ENCODE measurements at regions not wholly inside any gene's neighbourhood (a gene's known extent, or its start where the extent isn't known, plus 50 kb on each side); places are given as distances from the start of the nearest gene placed in this dataset.
"Not testable (repeated sequence)": the region's sequence is repeated elsewhere in the genome, so short reads cannot be mapped to it uniquely, and the experiment has no call there.

- FAIRE-seq (no peak), DNase-seq (no peak)
- Histone ChIP-seq H3K9me3 (ENCODE audit: control insufficient read depth in 2 of 2, insufficient read depth in 1 of 2, low read depth in 1 of 2, low read length in 1 of 2) (no peaks in the 10 kb centered on the region), H3K4me3 (ENCODE audit: low read depth in 1 of 3, low read length in 3 of 3) (no peak overlapping the region), H3K4me1 (ENCODE audit: control insufficient read depth in 3 of 3, insufficient read depth in 2 of 3, low read depth in 1 of 3, low read length in 2 of 3) (no peaks in the 10 kb centered on the region), H3K27ac (ENCODE audit: low read depth in 1 of 3, low read length in 2 of 3) (no peak overlapping the region), H3K27me3 (ENCODE audit: control insufficient read depth in 3 of 3, insufficient read depth in 3 of 3, low read length in 3 of 3) (peaks cover 0 to 2% (median 0%) of the 10 kb centered on the region in 3 donors), H3K36me3 (ENCODE audit: control insufficient read depth in 3 of 3, insufficient read depth in 2 of 3, low read depth in 1 of 3, low read length in 3 of 3) (no peaks in the 10 kb centered on the region)
- WGBS, 3 donors = 49 to 74% (median 57%) methylated on average over 3 of the region's 3 CpGs
Observed at GRCh38 chr3:75300606-75301005, 363.5 kb upstream of the FRG2C start.

- H3K27me3 ChIP-seq (ENCODE audit: control insufficient read depth in 3 of 3, insufficient read depth in 3 of 3, low read length in 3 of 3); DNase-seq; H3K9me3 ChIP-seq (ENCODE audit: control insufficient read depth in 2 of 2, insufficient read depth in 1 of 2, low read depth in 1 of 2, low read length in 1 of 2); H3K4me1 ChIP-seq (ENCODE audit: control insufficient read depth in 3 of 3, insufficient read depth in 2 of 3, low read depth in 1 of 3, low read length in 2 of 3); FAIRE-seq; H3K27ac ChIP-seq (ENCODE audit: low read depth in 1 of 3, low read length in 2 of 3); H3K36me3 ChIP-seq (ENCODE audit: control insufficient read depth in 3 of 3, insufficient read depth in 2 of 3, low read depth in 1 of 3, low read length in 3 of 3); H3K4me3 ChIP-seq (ENCODE audit: low read depth in 1 of 3, low read length in 3 of 3): not testable (repeated sequence)
- 34 to 55% (median 44%) methylated on average over 1 of the region's 1 CpG for WGBS, 3 donors
Observed at GRCh38 chr3:75301050-75301449, 363.1 kb upstream of the FRG2C start.

GRCh38 chr3:75303741-75304140 is 360.4 kb upstream of the FRG2C start:
- FAIRE-seq = no peak
- Histone ChIP-seq H3K27ac (ENCODE audit: low read depth in 1 of 3, low read length in 2 of 3) (peak overlapping the region in 1 of 3 donors; percentile 1), H3K4me3 (ENCODE audit: low read depth in 1 of 3, low read length in 3 of 3) (no peak overlapping the region), H3K9me3 (ENCODE audit: control insufficient read depth in 2 of 2, insufficient read depth in 1 of 2, low read depth in 1 of 2, low read length in 1 of 2) (no peaks in the 10 kb centered on the region), H3K36me3 (ENCODE audit: control insufficient read depth in 3 of 3, insufficient read depth in 2 of 3, low read depth in 1 of 3, low read length in 3 of 3) (no peaks in the 10 kb centered on the region), H3K4me1 (ENCODE audit: control insufficient read depth in 3 of 3, insufficient read depth in 2 of 3, low read depth in 1 of 3, low read length in 2 of 3) (no peaks in the 10 kb centered on the region), H3K27me3 (ENCODE audit: control insufficient read depth in 3 of 3, insufficient read depth in 3 of 3, low read length in 3 of 3) (no peaks in the 10 kb centered on the region)
- no peak for DNase-seq
- WGBS, 3 donors = 46 to 53% (median 51%) methylated on average over 5 of the region's 5 CpGs

GRCh38 chr3:75305901-75306300 is 358.2 kb upstream of the FRG2C start:
- 87 to 95% (median 91%) methylated on average over 4 of the region's 4 CpGs for WGBS, 3 donors
- Histone ChIP-seq H3K4me1 (ENCODE audit: control insufficient read depth in 3 of 3, insufficient read depth in 2 of 3, low read depth in 1 of 3, low read length in 2 of 3) (no peaks in the 10 kb centered on the region), H3K9me3 (ENCODE audit: control insufficient read depth in 2 of 2, insufficient read depth in 1 of 2, low read depth in 1 of 2, low read length in 1 of 2) (no peaks in the 10 kb centered on the region), H3K27me3 (ENCODE audit: control insufficient read depth in 3 of 3, insufficient read depth in 3 of 3, low read length in 3 of 3) (no peaks in the 10 kb centered on the region), H3K36me3 (ENCODE audit: control insufficient read depth in 3 of 3, insufficient read depth in 2 of 3, low read depth in 1 of 3, low read length in 3 of 3) (no peaks in the 10 kb centered on the region), H3K27ac (ENCODE audit: low read depth in 1 of 3, low read length in 2 of 3) (no peak overlapping the region), H3K4me3 (ENCODE audit: low read depth in 1 of 3, low read length in 3 of 3) (no peak overlapping the region)
- DNase-seq (no peak), FAIRE-seq (no peak)

GRCh38 chr3:75311306-75311705 is 352.8 kb upstream of the FRG2C start:
- not testable (repeated sequence) for H3K4me1 ChIP-seq (ENCODE audit: control insufficient read depth in 3 of 3, insufficient read depth in 2 of 3, low read depth in 1 of 3, low read length in 2 of 3); H3K27me3 ChIP-seq (ENCODE audit: control insufficient read depth in 3 of 3, insufficient read depth in 3 of 3, low read length in 3 of 3); H3K27ac ChIP-seq (ENCODE audit: low read depth in 1 of 3, low read length in 2 of 3); H3K9me3 ChIP-seq (ENCODE audit: control insufficient read depth in 2 of 2, insufficient read depth in 1 of 2, low read depth in 1 of 2, low read length in 1 of 2); H3K36me3 ChIP-seq (ENCODE audit: control insufficient read depth in 3 of 3, insufficient read depth in 2 of 3, low read depth in 1 of 3, low read length in 3 of 3); DNase-seq; H3K4me3 ChIP-seq (ENCODE audit: low read depth in 1 of 3, low read length in 3 of 3); FAIRE-seq
- 91 to 94% (median 92%) methylated on average over 3 of the region's 3 CpGs for WGBS, 3 donors

GRCh38 chr3:75312469-75312868 is 351.7 kb upstream of the FRG2C start:
- not testable (repeated sequence) for H3K27me3 ChIP-seq (ENCODE audit: control insufficient read depth in 3 of 3, insufficient read depth in 3 of 3, low read length in 3 of 3); FAIRE-seq; H3K9me3 ChIP-seq (ENCODE audit: control insufficient read depth in 2 of 2, insufficient read depth in 1 of 2, low read depth in 1 of 2, low read length in 1 of 2); H3K27ac ChIP-seq (ENCODE audit: low read depth in 1 of 3, low read length in 2 of 3); DNase-seq; H3K4me1 ChIP-seq (ENCODE audit: control insufficient read depth in 3 of 3, insufficient read depth in 2 of 3, low read depth in 1 of 3, low read length in 2 of 3); H3K36me3 ChIP-seq (ENCODE audit: control insufficient read depth in 3 of 3, insufficient read depth in 2 of 3, low read depth in 1 of 3, low read length in 3 of 3); H3K4me3 ChIP-seq (ENCODE audit: low read depth in 1 of 3, low read length in 3 of 3)
- 68 to 83% (median 72%) methylated on average over 3 of the region's 3 CpGs for WGBS, 3 donors

- FAIRE-seq = not testable (repeated sequence)
- 74 to 84% (median 76%) methylated on average over 1 of the region's 1 CpG for WGBS, 3 donors
Observed at GRCh38 chr3:75319776-75320175, 344.4 kb upstream of the FRG2C start.

GRCh38 chr3:75320369-75320768 is 343.8 kb upstream of the FRG2C start:
- no peaks in the 10 kb centered on the region for H3K27me3 ChIP-seq (ENCODE audit: control insufficient read depth in 3 of 3, insufficient read depth in 3 of 3, low read length in 3 of 3)
- 84 to 88% (median 86%) methylated on average over 4 of the region's 4 CpGs for WGBS, 3 donors

More at GRCh38 chr3:75319776-75320175, 344.4 kb upstream of the FRG2C start:
- H3K27me3 ChIP-seq (ENCODE audit: control insufficient read depth in 3 of 3, insufficient read depth in 3 of 3, low read length in 3 of 3); H3K36me3 ChIP-seq (ENCODE audit: control insufficient read depth in 3 of 3, insufficient read depth in 2 of 3, low read depth in 1 of 3, low read length in 3 of 3); H3K4me3 ChIP-seq (ENCODE audit: low read depth in 1 of 3, low read length in 3 of 3); DNase-seq; H3K27ac ChIP-seq (ENCODE audit: low read depth in 1 of 3, low read length in 2 of 3); H3K4me1 ChIP-seq (ENCODE audit: control insufficient read depth in 3 of 3, insufficient read depth in 2 of 3, low read depth in 1 of 3, low read length in 2 of 3); H3K9me3 ChIP-seq (ENCODE audit: control insufficient read depth in 2 of 2, insufficient read depth in 1 of 2, low read depth in 1 of 2, low read length in 1 of 2): not testable (repeated sequence)

GRCh38 chr3:75321060-75321459 is 343.1 kb upstream of the FRG2C start:
- Histone ChIP-seq H3K27ac (ENCODE audit: low read depth in 1 of 3, low read length in 2 of 3) (no peak overlapping the region), H3K4me1 (ENCODE audit: control insufficient read depth in 3 of 3, insufficient read depth in 2 of 3, low read depth in 1 of 3, low read length in 2 of 3) (no peaks in the 10 kb centered on the region), H3K36me3 (ENCODE audit: control insufficient read depth in 3 of 3, insufficient read depth in 2 of 3, low read depth in 1 of 3, low read length in 3 of 3) (no peaks in the 10 kb centered on the region), H3K4me3 (ENCODE audit: low read depth in 1 of 3, low read length in 3 of 3) (no peak overlapping the region), H3K9me3 (ENCODE audit: control insufficient read depth in 2 of 2, insufficient read depth in 1 of 2, low read depth in 1 of 2, low read length in 1 of 2) (no peaks in the 10 kb centered on the region), H3K27me3 (ENCODE audit: control insufficient read depth in 3 of 3, insufficient read depth in 3 of 3, low read length in 3 of 3) (no peaks in the 10 kb centered on the region)
- 89 to 100% (median 96%) methylated on average over 3 of the region's 3 CpGs for WGBS, 3 donors
- FAIRE-seq = no peak
- DNase-seq = no peak

More at GRCh38 chr3:75320369-75320768, 343.8 kb upstream of the FRG2C start:
- no peak for DNase-seq
- no peak overlapping the region for H3K27ac ChIP-seq (ENCODE audit: low read depth in 1 of 3, low read length in 2 of 3)
- no peaks in the 10 kb centered on the region for H3K36me3 ChIP-seq (ENCODE audit: control insufficient read depth in 3 of 3, insufficient read depth in 2 of 3, low read depth in 1 of 3, low read length in 3 of 3)
- no peaks in the 10 kb centered on the region for H3K4me1 ChIP-seq (ENCODE audit: control insufficient read depth in 3 of 3, insufficient read depth in 2 of 3, low read depth in 1 of 3, low read length in 2 of 3)
- H3K9me3 ChIP-seq (ENCODE audit: control insufficient read depth in 2 of 2, insufficient read depth in 1 of 2, low read depth in 1 of 2, low read length in 1 of 2) = no peaks in the 10 kb centered on the region
- FAIRE-seq = no peak
- no peak overlapping the region for H3K4me3 ChIP-seq (ENCODE audit: low read depth in 1 of 3, low read length in 3 of 3)

All from small intestine (tissue), 7 donors.